HG02885 (cell line): ENCODE measurements at regions not wholly inside any gene's neighbourhood (a gene's known extent, or its start where the extent isn't known, plus 50 kb on each side); places are given as distances from the start of the nearest gene placed in this dataset.
"Not testable (repeated sequence)": the region's sequence is repeated elsewhere in the genome, so short reads cannot be mapped to it uniquely, and the experiment has no call there.

Experiments used
- ATAC-seq: cut with Tn5 transposase; IDR thresholded peaks from one replicate; pipeline ENCODE4 v1.9.1; 2021; ENCODE audit warnings: mild to moderate bottlenecking; ENCODE audit not compliant: unreplicated experiment, poor library complexity

GRCh38 chr2:59789523-59789922, 763.9 kb downstream of the BCL11A start:
- ATAC-seq = no peak

- ATAC-seq = no peak
Measured at GRCh38 chr2:59787095-59787494, 766.4 kb downstream of the BCL11A start.

- no peak for ATAC-seq
Measured at GRCh38 chr2:59786684-59787083, 766.8 kb downstream of the BCL11A start.

DNA sequence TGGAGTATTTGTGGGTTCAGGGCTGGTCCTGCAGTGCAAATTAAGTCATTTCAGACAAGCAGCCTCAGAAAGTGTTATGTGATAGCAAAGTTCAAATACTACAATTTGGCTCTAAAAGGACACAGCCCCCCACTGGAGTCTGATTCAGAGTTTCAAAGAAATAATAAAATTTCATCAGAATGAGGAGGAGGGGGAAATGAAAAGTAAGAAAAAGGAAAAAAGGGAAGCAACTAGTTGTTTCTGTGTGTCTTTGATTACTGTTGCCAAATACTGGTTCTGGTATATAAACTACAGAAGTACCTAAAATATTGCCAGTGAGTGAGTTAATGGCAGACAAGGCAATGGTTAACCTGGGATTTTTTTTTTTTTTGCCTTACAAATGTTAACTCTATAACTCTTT, 773.9 kb downstream of the BCL11A start:
- ATAC-seq = no peak

GRCh38 chr2:59777120-59777519, 776.3 kb downstream of the BCL11A start:
- ATAC-seq = no peak

DNA sequence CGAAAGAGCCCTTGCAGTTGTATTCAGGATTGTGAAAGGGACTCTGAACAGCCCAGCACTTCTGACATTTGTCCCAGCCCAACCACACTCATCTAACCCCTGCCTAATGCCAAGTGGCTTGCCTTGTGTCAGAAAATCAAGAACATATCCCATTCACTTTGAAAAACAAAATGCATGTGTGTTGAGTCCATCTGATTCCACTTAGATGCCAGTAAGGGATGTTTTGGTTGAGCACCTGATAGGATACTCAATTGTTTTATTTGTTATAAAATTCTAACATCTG, 776.8 kb downstream of the BCL11A start:
- no peak for ATAC-seq

- ATAC-seq = no peak
Measured at GRCh38 chr2:59774821-59775433, 778.5 kb downstream of the BCL11A start.

DNA sequence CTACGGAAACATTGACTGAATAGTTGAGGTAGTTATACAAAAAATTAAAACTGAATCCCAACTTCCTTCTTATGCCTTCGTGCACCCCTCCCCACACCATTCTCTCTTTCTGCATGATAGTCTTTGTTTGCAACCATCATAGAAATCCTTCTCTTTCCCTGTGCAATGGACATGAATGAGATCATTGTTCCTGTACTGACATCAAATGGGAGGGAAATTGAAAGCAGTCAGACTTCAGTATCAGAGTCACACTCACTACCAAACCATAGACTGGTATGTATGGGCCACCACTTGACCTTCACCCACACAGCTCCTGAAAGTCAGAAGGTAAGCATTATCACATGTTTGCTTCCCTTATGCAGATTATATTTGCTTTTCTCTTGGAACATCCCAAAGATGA, 782.8 kb downstream of the BCL11A start:
- no peak for ATAC-seq

DNA sequence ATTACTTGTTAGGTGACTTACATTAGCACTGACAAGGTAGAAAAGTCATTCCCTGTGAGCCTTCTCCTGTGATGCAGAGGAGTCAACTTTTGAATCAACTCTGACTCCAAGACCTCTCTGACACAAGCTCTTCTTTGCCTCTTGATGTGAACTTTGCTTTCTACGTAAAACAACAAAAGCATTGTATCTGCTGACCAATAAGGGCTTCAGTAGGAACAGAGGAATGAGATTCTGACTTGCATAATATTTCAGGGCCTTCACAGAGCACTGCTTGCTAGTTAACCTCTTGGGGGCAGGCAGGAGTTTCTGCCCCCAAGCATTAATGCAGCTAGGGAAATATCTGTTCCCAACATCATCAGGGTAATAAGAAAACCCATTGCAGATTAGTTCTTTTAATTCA, 791.5 kb downstream of the BCL11A start:
- no peak for ATAC-seq

- no peak for ATAC-seq
Measured at GRCh38 chr2:59756150-59756549, 797.3 kb downstream of the BCL11A start.

- no peak for ATAC-seq
Measured at GRCh38 chr2:59754011-59754735, 799.3 kb downstream of the BCL11A start.

DNA sequence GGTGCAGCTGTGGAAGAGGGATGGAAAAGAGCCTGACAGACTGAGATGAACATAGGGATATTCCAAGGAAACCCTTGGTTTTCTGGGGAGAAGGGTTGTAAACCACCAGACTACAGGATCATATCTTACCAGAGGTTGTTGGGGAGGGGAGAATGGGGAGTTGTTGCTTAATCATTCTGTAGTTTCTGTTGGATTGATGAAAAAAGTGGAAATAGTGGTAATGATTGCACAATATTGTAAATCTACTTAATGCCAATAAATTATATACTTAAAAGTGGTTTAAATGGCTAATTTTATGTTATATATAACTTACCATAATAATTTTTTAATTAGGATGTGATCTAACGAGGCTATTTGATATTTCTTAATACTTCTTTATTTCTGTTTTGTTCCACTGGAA, 800.9 kb downstream of the BCL11A start:
- no peak for ATAC-seq

DNA sequence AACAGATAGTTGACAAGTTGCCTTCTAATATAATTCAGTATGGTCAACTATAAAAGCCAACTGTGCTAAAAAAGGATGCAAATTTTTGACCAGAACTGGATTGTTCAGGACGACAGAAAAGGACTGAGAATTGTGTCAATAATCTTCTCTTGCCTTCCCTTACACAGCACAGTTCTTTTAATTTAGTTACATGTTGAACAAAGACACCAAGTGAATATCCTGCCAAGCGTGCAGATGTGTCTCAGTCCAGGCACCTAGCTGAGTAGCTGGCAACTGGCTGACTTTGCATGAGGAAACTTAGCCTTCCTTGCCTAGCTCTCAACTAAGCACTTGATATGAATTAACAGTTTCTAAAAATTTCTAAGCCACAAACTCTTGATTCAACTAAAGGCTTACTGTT, 801.4 kb downstream of the BCL11A start:
- no peak for ATAC-seq

GRCh38 chr2:59751214-59751613, 802.2 kb downstream of the BCL11A start:
- not testable (repeated sequence) for ATAC-seq

DNA sequence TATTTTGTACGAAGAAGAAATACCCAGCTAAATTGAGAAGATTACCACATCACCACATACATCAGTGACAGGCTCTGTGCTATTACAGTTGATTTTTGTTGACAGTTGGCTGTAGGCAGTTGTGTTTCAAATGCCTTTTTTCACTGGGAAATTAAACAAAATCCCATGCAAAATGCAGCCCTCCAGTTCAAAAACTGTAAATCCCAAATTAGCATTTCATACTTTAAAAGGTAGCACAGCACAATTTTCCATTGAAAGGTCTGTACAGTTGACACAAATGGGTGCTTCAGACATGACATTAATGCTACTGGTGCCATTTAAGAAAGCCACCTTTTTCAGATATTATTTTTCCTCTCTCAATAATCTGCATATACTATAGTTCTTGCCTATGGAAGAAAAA, 807.2 kb downstream of the BCL11A start:
- ATAC-seq = no peak

GRCh38 chr2:59745085-59745484, 808.4 kb downstream of the BCL11A start:
- ATAC-seq = no peak

DNA sequence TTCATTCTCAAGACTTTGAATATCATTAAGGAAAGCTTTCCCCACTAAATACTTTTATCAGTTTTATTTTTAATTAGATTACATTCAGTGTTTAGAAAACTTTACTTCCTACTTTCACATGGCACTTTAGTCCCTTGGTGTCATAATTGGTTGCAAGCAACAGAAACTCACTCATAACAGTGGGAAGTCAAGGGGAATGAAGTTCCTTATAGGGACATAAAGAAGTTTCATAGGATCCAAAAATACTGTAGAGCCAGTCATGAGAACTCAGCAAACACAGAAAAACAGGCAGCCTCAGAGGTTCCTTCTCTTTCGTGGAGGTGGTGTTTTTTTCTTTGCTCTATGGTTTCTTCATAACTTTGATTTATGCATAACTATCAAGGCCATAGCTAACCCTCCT, 809.0 kb downstream of the BCL11A start:
- no peak for ATAC-seq

GRCh38 chr2:59741840-59742239, 811.6 kb downstream of the BCL11A start:
- ATAC-seq = no peak

DNA sequence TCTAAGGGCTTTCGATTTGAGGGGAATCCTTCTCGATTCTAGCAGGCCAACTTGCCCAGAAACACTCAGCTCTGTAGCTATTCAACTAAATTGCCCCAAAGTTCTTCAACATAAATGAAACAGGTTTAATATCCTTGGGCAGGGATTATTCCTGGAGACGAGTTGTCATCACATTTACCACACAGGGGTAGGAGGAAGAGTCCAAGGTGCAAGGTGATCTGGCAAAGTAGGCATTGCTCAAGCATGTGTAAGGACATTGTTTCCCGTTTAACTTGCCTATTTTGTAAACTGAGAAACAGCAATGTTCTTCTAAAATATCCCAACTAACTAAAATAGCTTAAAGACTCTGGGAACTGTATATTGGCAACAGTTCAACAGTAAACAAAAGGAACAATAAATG, 814.3 kb downstream of the BCL11A start:
- ATAC-seq = no peak

DNA sequence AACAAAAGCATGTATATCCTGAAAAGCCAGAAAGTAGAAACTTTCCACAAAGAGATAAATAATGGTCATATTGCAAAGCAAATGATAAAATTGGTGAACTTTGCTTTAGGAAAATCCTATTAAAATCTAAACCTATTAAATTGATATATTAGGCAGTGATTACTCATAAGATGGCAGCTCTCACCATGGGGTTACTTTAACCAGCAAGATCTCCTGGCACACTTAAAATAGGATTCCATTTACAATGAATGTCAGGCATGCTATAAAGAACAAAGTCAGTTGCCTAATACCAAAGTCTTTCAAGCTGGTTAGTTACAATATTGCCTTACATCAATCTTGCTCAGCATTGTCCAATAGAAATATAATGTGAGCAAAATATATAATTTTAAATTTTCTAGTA, 816.2 kb downstream of the BCL11A start:
- ATAC-seq = no peak

- ATAC-seq = no peak
Measured at GRCh38 chr2:59734743-59735142, 818.7 kb downstream of the BCL11A start.

DNA sequence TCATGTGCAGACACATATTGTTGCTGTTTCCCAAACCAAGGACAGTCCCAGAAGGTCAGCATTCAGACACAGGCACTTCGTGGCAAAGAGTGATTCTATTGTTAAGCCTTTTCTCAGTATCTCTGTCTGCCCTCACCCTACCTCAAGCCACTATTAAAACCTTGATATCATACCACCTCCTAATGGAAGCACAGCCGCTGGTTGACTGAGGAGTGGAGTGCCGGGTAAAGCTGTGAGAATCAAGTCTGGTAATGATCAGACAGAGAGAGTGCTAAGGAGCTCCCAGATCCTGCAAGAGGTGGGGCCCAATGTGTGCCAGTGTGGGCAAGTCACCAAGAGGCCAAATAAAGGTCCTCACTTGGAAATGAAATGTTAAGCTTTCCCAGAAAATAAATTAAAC, 819.5 kb downstream of the BCL11A start:
- no peak for ATAC-seq

DNA sequence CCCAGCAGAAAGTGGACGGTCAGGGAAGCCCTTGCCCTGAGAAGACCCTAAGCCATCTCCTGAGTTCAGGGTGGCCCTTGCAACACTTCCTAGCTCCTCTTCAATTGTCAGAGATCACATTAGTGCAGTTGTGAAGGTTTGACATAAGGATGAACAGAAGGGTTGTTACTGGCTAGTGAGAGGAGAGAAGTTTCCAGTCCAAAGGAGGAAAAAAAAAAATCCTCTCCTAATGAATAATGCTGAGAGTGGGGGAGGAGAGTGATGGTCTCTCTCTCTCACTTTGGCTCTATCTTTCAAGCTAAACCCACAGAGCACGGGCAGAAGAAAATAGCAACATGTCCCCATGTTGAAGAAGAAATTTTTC, 819.9 kb downstream of the BCL11A start:
- ATAC-seq = no peak
